GM23248 (cell line): ENCODE measurements at regions not wholly inside any gene's neighbourhood (a gene's known extent, or its start where the extent isn't known, plus 50 kb on each side); places are given as distances from the start of the nearest gene placed in this dataset.

Experiments used
- EZH2 ChIP-seq: fragments of 200-600 bp; sonication (generic); IDR thresholded peaks from 2 replicates; pipeline ENCODE4 v1.6.1; 2018; ENCODE audit warnings: antibody characterized with exemption, mild to moderate bottlenecking; ENCODE audit not compliant: insufficient read depth, poor library complexity, severe bottlenecking
- EZH2phosphoT487 ChIP-seq: fragments of 200-600 bp; sonication (generic); IDR thresholded peaks from 2 replicates; pipeline ENCODE4 v1.6.1; 2018; ENCODE audit warnings: antibody characterized with exemption, moderate library complexity, mild to moderate bottlenecking, low read depth; ENCODE audit not compliant: insufficient read depth

GRCh38 chr2:144012304-144012703 lies 507.6 kb downstream of the ZEB2 start:
- TF ChIP-seq EZH2, result no peak
- TF ChIP-seq EZH2phosphoT487, result no peak
